IPS-NIHi7 (cell line): ENCODE measurements at regions not wholly inside any gene's neighbourhood (a gene's known extent, or its start where the extent isn't known, plus 50 kb on each side); places are given as distances from the start of the nearest gene placed in this dataset.
"Not testable (repeated sequence)": the region's sequence is repeated elsewhere in the genome, so short reads cannot be mapped to it uniquely, and the experiment has no call there.

Source experiments
- DNase-seq: peaks from one replicate; pipeline ENCODE4 v3.0.0; 2012; ENCODE audit warnings: mixed read lengths; ENCODE audit errors: extremely low spot score

- DNase-seq: not testable (repeated sequence)
These were observed 183.7 kb upstream of the AKAP13 start for GRCh38 chr15:85196697-85197096.

- not testable (repeated sequence) for DNase-seq
These were observed 182.8 kb upstream of the AKAP13 start for GRCh38 chr15:85197582-85197981.

- not testable (repeated sequence) for DNase-seq
These were observed 182.0 kb upstream of the AKAP13 start for GRCh38 chr15:85198432-85198831.

- DNase-seq: not testable (repeated sequence)
These were observed 180.2 kb upstream of the AKAP13 start for GRCh38 chr15:85200215-85200614.

GRCh38 chr15:85201118-85201793, 179.1 kb upstream of the AKAP13 start:
- DNase-seq: not testable (repeated sequence)

- DNase-seq: not testable (repeated sequence)
These were observed 175.9 kb upstream of the AKAP13 start for GRCh38 chr15:85204481-85204880.

- not testable (repeated sequence) for DNase-seq
These were observed 146.5 kb upstream of the AKAP13 start for GRCh38 chr15:85233791-85234325.

- DNase-seq: not testable (repeated sequence)
These were observed 145.8 kb upstream of the AKAP13 start for GRCh38 chr15:85234450-85235196.

- not testable (repeated sequence) for DNase-seq
These were observed 136.3 kb upstream of the AKAP13 start for GRCh38 chr15:85244056-85244455.

- not testable (repeated sequence) for DNase-seq
These were observed 129.4 kb upstream of the AKAP13 start for GRCh38 chr15:85250938-85251542.

GRCh38 chr15:85253196-85253915, 127.0 kb upstream of the AKAP13 start:
- DNase-seq: not testable (repeated sequence)

GRCh38 chr15:85254961-85255360, 125.4 kb upstream of the AKAP13 start:
- DNase-seq: not testable (repeated sequence)

GRCh38 chr15:85255502-85255901, 124.9 kb upstream of the AKAP13 start:
- not testable (repeated sequence) for DNase-seq

- not testable (repeated sequence) for DNase-seq
These were observed 124.1 kb upstream of the AKAP13 start for GRCh38 chr15:85256009-85256997.

GRCh38 chr15:85258062-85258445, 122.3 kb upstream of the AKAP13 start:
- DNase-seq: not testable (repeated sequence)

GRCh38 chr15:85258559-85259209, 121.7 kb upstream of the AKAP13 start:
- DNase-seq: not testable (repeated sequence)

- not testable (repeated sequence) for DNase-seq
These were observed 119.9 kb upstream of the AKAP13 start for GRCh38 chr15:85260526-85260925.

- DNase-seq: not testable (repeated sequence)
These were observed 117.8 kb upstream of the AKAP13 start for GRCh38 chr15:85262461-85263055.

- not testable (repeated sequence) for DNase-seq
These were observed 116.5 kb upstream of the AKAP13 start for GRCh38 chr15:85263842-85264440.
